ENCODE measurements at regions not wholly inside any gene's neighbourhood (a gene's known extent, or its start where the extent isn't known, plus 50 kb on each side); places are given as distances from the start of the nearest gene placed in this dataset.

GRCh38 chr1:96367791-96368190 lies 353.8 kb upstream of the PTBP2 start:
- H3K4me1 ChIP-seq (ENCODE audit: low read length), result no peaks in the 10 kb centered on the region

DNA sequence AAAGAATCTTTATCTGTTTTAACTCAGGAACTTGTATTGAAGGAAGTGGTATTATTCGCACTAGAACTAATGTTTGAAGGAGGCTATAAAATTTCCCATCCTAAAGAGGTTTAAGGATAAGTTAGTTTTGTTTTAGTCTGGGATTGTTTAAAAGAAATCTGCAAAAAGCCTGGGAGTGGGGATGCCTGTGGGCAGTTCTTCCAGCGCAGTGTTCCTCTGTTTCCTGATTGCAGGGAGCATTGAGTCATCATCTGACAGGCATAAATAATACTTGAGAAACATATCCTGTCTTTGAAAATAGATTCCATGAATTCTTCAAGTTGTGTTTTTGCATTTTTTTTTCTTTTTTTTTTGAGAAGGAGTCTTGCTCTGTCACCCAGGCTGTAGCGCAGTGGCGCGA lies 350.8 kb upstream of the PTBP2 start:
- Histone ChIP-seq H3K27me3 (ENCODE audit: low read depth, low read length) (no peaks in the 10 kb centered on the region), H3K79me2 (ENCODE audit: low read length) (no peaks in the 10 kb centered on the region), H3K4me2 (ENCODE audit: low read length) (no peak overlapping the region), H3K9me3 (ENCODE audit: insufficient read depth, low read length) (no peaks in the 10 kb centered on the region), H3K36me3 (replicated peaks; ENCODE audit: low read depth, low read length) (no peaks in the 10 kb centered on the region), H3K9ac (ENCODE audit: low read length) (no peak overlapping the region), H3K27ac (ENCODE audit: low read length) (no peak overlapping the region), H4K20me1 (ENCODE audit: insufficient read depth, low read length) (no peaks in the 10 kb centered on the region), H2AFZ (ENCODE audit: low read depth, low read length) (no peak overlapping the region), H3K4me3 (ENCODE audit: low read length) (no peak overlapping the region), H3K4me1 (ENCODE audit: low read length) (no peaks in the 10 kb centered on the region)
- TF ChIP-seq CTCF (IDR thresholded peaks at IDR 0.05; ENCODE audit: low read depth, low read length), result no peak
- no peak for TF ChIP-seq EZH2phosphoT487 (IDR thresholded peaks at IDR 0.05; ENCODE audit: low read depth)

More at GRCh38 chr1:96367791-96368190, 353.8 kb upstream of the PTBP2 start:
- no peak overlapping the region for H3K4me3 ChIP-seq (ENCODE audit: low read length)
- TF ChIP-seq CTCF (IDR thresholded peaks at IDR 0.05; ENCODE audit: low read depth, low read length) (no peak), EZH2phosphoT487 (IDR thresholded peaks at IDR 0.05; ENCODE audit: low read depth) (no peak)
- H3K27me3 ChIP-seq (ENCODE audit: low read depth, low read length), result no peaks in the 10 kb centered on the region
- H3K36me3 ChIP-seq (replicated peaks; ENCODE audit: low read depth, low read length), result no peaks in the 10 kb centered on the region
- H3K4me2 ChIP-seq (ENCODE audit: low read length), result no peak overlapping the region
- H3K79me2 ChIP-seq (ENCODE audit: low read length), result no peaks in the 10 kb centered on the region
- H2AFZ ChIP-seq (ENCODE audit: low read depth, low read length), result no peak overlapping the region
- H3K9ac ChIP-seq (ENCODE audit: low read length), result no peak overlapping the region
- H4K20me1 ChIP-seq (ENCODE audit: insufficient read depth, low read length), result no peaks in the 10 kb centered on the region
- no peaks in the 10 kb centered on the region for H3K9me3 ChIP-seq (ENCODE audit: insufficient read depth, low read length)
- no peak overlapping the region for H3K27ac ChIP-seq (ENCODE audit: low read length)

DNA sequence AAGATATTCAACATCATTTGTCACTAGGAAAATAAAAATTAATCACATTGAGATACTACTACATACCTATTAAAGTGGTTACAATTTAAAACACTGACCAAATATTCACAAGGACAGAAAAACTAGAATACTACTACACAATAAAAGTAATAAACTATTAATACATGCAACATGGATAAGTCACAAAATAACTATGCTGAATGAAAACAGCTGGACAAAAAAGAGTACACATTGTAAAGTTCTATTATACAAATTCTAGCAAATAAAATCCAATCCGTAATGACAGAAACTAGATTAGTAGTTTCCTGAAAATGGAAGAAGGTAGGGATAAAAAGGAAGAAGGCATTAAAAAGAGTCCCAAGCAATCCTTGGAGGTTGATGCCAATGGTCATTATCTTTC lies 348.7 kb upstream of the PTBP2 start:
- Histone ChIP-seq H3K27ac (ENCODE audit: low read length) (no peak overlapping the region), H3K4me2 (ENCODE audit: low read length) (no peak overlapping the region), H2AFZ (ENCODE audit: low read depth, low read length) (no peak overlapping the region), H3K9me3 (ENCODE audit: insufficient read depth, low read length) (no peaks in the 10 kb centered on the region), H3K9ac (ENCODE audit: low read length) (no peak overlapping the region), H3K4me3 (ENCODE audit: low read length) (no peak overlapping the region), H3K27me3 (ENCODE audit: low read depth, low read length) (no peaks in the 10 kb centered on the region), H3K36me3 (replicated peaks; ENCODE audit: low read depth, low read length) (no peaks in the 10 kb centered on the region), H4K20me1 (ENCODE audit: insufficient read depth, low read length) (no peaks in the 10 kb centered on the region), H3K4me1 (ENCODE audit: low read length) (0 out of 2 replicates have a peak, but pooled peaks cover 3% of the 10 kb centered on the region), H3K79me2 (ENCODE audit: low read length) (no peaks in the 10 kb centered on the region)
- no peak for TF ChIP-seq EZH2phosphoT487 (IDR thresholded peaks at IDR 0.05; ENCODE audit: low read depth)
- no peak for TF ChIP-seq CTCF (IDR thresholded peaks at IDR 0.05; ENCODE audit: low read depth, low read length)

DNA sequence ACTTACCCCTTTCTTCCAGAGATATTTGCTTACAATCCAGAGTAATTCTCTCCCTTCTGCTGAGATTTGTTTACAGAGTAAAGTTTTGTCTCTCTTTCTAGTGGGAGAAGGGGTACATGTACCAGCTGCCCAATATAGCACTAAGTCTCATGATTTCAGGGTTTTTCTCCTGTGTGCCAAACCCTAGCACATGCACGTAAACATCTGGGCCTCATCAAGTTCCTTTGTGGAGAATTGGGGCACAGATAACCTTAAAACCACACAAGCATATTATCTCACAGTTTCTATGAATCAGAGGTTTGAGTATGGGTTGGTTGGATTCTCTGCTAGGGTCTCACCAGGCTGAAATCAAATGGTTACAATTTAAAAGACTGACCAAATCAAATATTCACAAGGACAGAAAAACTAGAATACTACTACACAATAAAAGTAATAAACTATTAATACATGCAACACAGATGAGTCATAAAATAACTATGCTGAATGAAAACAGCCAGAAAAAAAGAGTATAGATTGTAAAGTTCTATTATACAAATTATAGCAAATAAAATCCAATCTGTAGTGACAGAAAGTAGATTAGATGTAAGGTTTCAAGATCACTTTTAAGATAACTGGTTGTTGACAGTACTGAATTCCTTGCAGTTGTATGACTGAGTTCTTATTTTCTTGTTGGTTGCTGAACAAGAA lies 347.4 kb upstream of the PTBP2 start:
- TF ChIP-seq EZH2phosphoT487 (IDR thresholded peaks at IDR 0.05; ENCODE audit: low read depth) (no peak), CTCF (IDR thresholded peaks at IDR 0.05; ENCODE audit: low read depth, low read length) (no peak)
- Histone ChIP-seq H3K4me1 (ENCODE audit: low read length) (0 out of 2 replicates have a peak, but pooled peaks cover 3% of the 10 kb centered on the region), H3K4me2 (ENCODE audit: low read length) (no peak overlapping the region), H3K9me3 (ENCODE audit: insufficient read depth, low read length) (no peaks in the 10 kb centered on the region), H3K27ac (ENCODE audit: low read length) (no peak overlapping the region), H3K9ac (ENCODE audit: low read length) (no peak overlapping the region), H3K36me3 (replicated peaks; ENCODE audit: low read depth, low read length) (no peaks in the 10 kb centered on the region), H2AFZ (ENCODE audit: low read depth, low read length) (no peak overlapping the region), H3K27me3 (ENCODE audit: low read depth, low read length) (no peaks in the 10 kb centered on the region), H4K20me1 (ENCODE audit: insufficient read depth, low read length) (no peaks in the 10 kb centered on the region), H3K4me3 (ENCODE audit: low read length) (no peak overlapping the region), H3K79me2 (ENCODE audit: low read length) (no peaks in the 10 kb centered on the region)
